ENCODE measurements at regions not wholly inside any gene's neighbourhood (a gene's known extent, or its start where the extent isn't known, plus 50 kb on each side); places are given as distances from the start of the nearest gene placed in this dataset.

GRCh38 chr10:45505311-45505710, 131.3 kb downstream of the ALOX5 start:
- TF ChIP-seq JUND (IDR thresholded peaks at IDR 0.05; ENCODE audit: low read depth, low read length) = no peak
- TF ChIP-seq, protein P1, sequence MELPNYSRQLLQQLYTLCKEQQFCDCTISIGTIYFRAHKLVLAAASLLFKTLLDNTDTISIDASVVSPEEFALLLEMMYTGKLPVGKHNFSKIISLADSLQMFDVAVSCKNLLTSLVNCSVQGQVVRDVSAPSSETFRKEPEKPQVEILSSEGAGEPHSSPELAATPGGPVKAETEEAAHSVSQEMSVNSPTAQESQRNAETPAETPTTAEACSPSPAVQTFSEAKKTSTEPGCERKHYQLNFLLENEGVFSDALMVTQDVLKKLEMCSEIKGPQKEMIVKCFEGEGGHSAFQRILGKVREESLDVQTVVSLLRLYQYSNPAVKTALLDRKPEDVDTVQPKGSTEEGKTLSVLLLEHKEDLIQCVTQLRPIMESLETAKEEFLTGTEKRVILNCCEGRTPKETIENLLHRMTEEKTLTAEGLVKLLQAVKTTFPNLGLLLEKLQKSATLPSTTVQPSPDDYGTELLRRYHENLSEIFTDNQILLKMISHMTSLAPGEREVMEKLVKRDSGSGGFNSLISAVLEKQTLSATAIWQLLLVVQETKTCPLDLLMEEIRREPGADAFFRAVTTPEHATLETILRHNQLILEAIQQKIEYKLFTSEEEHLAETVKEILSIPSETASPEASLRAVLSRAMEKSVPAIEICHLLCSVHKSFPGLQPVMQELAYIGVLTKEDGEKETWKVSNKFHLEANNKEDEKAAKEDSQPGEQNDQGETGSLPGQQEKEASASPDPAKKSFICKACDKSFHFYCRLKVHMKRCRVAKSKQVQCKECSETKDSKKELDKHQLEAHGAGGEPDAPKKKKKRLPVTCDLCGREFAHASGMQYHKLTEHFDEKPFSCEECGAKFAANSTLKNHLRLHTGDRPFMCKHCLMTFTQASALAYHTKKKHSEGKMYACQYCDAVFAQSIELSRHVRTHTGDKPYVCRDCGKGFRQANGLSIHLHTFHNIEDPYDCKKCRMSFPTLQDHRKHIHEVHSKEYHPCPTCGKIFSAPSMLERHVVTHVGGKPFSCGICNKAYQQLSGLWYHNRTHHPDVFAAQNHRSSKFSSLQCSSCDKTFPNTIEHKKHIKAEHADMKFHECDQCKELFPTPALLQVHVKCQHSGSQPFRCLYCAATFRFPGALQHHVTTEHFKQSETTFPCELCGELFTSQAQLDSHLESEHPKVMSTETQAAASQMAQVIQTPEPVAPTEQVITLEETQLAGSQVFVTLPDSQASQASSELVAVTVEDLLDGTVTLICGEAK (IDR thresholded peaks at IDR 0.05; ENCODE audit: borderline replicate concordance) = no peak
- no peak for TF ChIP-seq HCFC1 (IDR thresholded peaks at IDR 0.05; ENCODE audit: low read length)
- no peak for TF ChIP-seq TARDBP (IDR thresholded peaks at IDR 0.05; ENCODE audit: borderline replicate concordance)
- TF ChIP-seq, protein P2, sequence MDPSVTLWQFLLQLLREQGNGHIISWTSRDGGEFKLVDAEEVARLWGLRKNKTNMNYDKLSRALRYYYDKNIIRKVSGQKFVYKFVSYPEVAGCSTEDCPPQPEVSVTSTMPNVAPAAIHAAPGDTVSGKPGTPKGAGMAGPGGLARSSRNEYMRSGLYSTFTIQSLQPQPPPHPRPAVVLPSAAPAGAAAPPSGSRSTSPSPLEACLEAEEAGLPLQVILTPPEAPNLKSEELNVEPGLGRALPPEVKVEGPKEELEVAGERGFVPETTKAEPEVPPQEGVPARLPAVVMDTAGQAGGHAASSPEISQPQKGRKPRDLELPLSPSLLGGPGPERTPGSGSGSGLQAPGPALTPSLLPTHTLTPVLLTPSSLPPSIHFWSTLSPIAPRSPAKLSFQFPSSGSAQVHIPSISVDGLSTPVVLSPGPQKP (IDR thresholded peaks at IDR 0.05; ENCODE audit: low read depth, low read length) = no peak
- no peak for TF ChIP-seq CREM (IDR thresholded peaks at IDR 0.05; ENCODE audit: low read depth)
- no peak for TF ChIP-seq REST (IDR thresholded peaks at IDR 0.05; ENCODE audit: low read depth, low read length)
- no peak for TF ChIP-seq NFYB (IDR thresholded peaks at IDR 0.05; ENCODE audit: insufficient read depth, low read depth, low read length)
- TF ChIP-seq USF2 (IDR thresholded peaks at IDR 0.05; ENCODE audit: borderline replicate concordance, low read depth, low read length) = no peak
- TF ChIP-seq, protein P3, sequence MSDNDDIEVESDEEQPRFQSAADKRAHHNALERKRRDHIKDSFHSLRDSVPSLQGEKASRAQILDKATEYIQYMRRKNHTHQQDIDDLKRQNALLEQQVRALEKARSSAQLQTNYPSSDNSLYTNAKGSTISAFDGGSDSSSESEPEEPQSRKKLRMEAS (IDR thresholded peaks at IDR 0.05; ENCODE audit: low read depth, low read length) = no peak

Measured in GM12878 (cell line).